Mucosa of gallbladder (tissue), 1 donor: ENCODE measurements at regions not wholly inside any gene's neighbourhood (a gene's known extent, or its start where the extent isn't known, plus 50 kb on each side); places are given as distances from the start of the nearest gene placed in this dataset.

ENCODE experiments used
- DNase-seq: peaks from one replicate; pipeline ENCODE4 v3.0.0-alpha.2; 2020; ENCODE audit warnings: low spot score
- donor health status: DM: no; HTN: no; CAD: no.

GRCh38 chr4:180636696-180637404, 1606.4 kb upstream of the TENM3 start:
- DNase-seq = no peak

DNA sequence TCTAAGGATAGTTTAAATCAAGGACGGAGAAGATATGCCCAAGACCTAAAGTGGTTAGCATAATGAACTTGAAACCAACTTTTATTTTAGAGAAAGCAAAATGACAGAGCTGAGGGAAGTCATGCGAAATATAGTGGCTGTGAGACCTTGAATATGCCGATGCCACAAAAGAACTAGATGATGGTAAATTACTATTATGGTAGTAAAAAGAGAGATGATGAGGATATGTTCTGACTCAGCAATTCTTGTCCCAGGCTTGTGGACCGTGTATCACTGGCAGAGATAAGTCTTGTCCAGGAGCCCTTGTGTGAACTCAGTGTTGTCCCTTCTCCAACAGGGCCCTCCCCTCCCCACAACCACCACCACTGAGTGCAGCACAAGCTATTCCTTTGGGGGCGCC, 1605.6 kb upstream of the TENM3 start:
- DNase-seq = no peak

DNA sequence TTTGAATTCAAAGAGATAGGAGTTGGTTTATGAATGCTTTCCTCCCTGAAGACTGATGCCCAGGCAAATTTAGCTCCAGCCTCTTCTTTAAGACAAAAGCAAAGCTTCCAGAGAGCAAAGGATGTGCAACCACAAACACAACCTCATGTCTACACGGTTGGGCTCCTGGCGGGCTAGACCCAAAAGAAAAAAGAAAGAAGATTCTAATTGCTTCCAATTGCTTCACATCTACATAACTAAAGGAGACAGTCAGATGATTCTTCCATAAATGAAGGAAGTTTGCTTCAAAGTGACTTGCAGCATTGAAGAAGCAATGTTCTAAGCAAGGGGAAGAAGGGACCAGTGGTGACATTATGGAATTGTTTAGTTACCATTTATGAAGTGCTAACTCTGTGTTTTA, 1603.0 kb upstream of the TENM3 start:
- DNase-seq = no peak

DNA sequence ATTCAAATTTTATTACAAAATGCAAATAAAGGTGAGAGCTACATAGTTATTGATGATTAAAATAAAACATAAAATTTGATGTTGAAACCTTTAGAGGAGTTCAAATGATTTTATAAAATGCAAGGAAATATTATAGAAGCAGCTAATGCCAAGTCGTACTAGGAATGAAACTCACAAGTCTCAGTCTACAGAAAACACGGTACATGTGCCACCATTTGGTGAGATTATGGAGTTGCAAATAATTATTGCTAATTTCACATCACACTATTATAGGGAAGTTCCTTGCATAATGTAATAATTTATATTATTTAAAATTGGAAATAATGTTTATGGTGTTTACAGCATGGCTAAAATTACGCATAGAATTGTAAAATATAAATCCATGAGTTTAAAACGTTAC, 1601.7 kb upstream of the TENM3 start:
- DNase-seq = no peak

GRCh38 chr4:180642732-180643131, 1600.5 kb upstream of the TENM3 start:
- DNase-seq = no peak

DNA sequence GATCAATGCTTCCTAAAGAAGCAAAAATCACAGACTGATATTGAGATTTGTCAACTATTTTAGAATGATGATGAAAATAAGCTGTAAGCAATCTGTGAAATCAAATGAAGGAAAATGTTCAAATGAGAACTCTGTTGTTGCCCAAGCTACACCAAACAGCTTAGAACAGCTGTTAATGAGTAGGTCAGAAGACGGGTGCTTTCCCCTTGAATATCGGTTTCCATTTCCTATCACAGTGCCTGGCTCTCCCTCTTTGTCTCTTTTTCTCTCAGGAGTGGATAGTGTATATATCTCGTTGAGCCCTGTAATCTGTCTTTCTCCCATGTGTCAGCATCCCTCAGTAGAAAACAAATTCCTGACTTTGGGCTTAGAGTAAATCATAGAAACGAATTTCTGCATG, 1592.9 kb upstream of the TENM3 start:
- DNase-seq = no peak

GRCh38 chr4:180652533-180652932, 1590.7 kb upstream of the TENM3 start:
- DNase-seq = no peak

GRCh38 chr4:180655886-180656285, 1587.3 kb upstream of the TENM3 start:
- DNase-seq = no peak

GRCh38 chr4:180657881-180658280, 1585.3 kb upstream of the TENM3 start:
- DNase-seq = no peak

GRCh38 chr4:180664766-180665368, 1578.3 kb upstream of the TENM3 start:
- DNase-seq = peak; percentile 80

GRCh38 chr4:180665481-180665880, 1577.7 kb upstream of the TENM3 start:
- no peak for DNase-seq

- DNase-seq = no peak
These were observed 1577.0 kb upstream of the TENM3 start for GRCh38 chr4:180665994-180666824.

GRCh38 chr4:180668732-180669131, 1574.5 kb upstream of the TENM3 start:
- DNase-seq = no peak

DNA sequence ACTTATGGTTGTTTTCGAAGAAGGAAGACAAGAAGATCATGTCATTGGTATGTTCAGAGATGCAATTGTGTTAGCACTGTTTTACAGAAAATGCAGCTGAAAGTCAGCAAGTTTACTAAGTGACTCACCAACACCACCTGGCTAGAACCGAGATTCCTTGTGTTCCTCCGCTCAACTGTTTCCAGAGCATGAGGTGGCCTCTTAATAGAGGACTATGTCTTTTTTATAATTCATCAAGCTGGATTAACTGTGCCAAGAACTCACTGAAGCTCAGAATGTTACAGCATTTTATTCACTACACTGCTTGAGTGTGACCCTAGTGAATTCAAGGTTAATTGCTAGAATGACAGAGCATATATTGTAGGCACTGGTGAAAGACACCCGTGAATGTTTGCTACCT, 1573.5 kb upstream of the TENM3 start:
- DNase-seq = no peak

- no peak for DNase-seq
These were observed 1568.4 kb upstream of the TENM3 start for GRCh38 chr4:180674619-180675358.

GRCh38 chr4:180675359-180675650, 1567.9 kb upstream of the TENM3 start:
- no peak for DNase-seq

DNA sequence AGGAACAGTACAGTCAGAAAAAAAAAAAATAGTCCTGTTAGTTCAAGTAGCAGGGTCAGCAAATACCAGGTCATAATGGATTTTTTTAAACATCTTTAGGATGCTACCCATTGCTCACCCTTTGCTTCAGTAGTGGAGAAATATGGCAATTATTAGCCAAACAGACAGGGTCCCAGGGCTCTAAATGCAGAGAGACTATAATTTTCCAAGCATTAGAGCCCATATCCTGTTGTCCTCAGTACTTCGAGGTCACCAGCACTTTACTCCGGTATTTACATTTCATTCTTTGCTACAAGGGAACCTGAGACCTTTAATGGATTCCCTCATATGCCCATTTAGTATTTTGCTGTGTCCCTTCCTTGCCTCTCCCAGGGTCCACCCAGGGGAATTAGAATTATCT, 1562.9 kb upstream of the TENM3 start:
- no peak for DNase-seq

GRCh38 chr4:180682776-180683175, 1560.4 kb upstream of the TENM3 start:
- no peak for DNase-seq

GRCh38 chr4:180683186-180683585, 1560.0 kb upstream of the TENM3 start:
- no peak for DNase-seq

DNA sequence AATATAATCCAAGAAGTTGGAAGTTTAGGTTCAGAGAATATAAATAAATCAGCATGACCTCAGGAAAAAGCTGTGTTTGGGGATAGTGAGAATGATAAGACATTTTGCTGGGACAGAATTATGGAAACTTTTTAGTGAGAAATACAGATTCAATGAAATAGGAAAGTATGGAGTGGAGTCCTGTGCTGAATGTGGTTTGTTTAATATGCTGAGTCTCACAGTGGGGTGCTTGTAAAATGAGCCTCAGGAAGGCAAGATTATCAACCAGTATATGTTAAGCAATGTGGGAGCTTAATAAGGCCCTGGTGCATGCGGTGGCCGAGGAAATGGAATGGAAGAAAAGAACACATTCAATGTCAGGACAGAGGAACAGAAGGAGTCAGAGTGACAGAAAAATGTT, 1554.7 kb upstream of the TENM3 start:
- DNase-seq = no peak

DNA sequence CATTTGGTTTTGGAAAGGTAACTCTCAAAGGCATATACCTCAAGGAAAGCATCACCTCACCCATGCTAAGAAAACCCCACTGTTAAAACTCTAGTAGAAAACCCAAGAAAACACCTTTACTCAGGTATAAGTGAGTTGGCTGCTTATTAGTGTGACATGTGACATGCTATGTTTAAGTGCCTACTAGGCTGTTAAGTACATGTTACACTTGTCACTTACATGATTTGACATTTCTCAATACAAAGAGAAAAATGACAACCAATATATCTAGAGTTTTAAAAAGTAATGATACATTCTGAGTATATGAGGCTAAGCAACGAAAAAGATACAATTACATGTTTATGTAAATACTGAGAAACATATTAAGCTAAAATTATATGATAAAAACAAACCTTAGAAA, 1548.3 kb upstream of the TENM3 start:
- DNase-seq = no peak

- no peak for DNase-seq
These were observed 1547.4 kb upstream of the TENM3 start for GRCh38 chr4:180695851-180696250.
